Myocyte (in vitro differentiated cells): ENCODE measurements at regions not wholly inside any gene's neighbourhood (a gene's known extent, or its start where the extent isn't known, plus 50 kb on each side); places are given as distances from the start of the nearest gene placed in this dataset.
"Not testable (repeated sequence)": the region's sequence is repeated elsewhere in the genome, so short reads cannot be mapped to it uniquely, and the experiment has no call there.

Experiments used
- DNase-seq: peaks from one replicate; pipeline ENCODE4 v3.0.0-alpha.2; 2012; ENCODE audit warnings: low read depth

DNA sequence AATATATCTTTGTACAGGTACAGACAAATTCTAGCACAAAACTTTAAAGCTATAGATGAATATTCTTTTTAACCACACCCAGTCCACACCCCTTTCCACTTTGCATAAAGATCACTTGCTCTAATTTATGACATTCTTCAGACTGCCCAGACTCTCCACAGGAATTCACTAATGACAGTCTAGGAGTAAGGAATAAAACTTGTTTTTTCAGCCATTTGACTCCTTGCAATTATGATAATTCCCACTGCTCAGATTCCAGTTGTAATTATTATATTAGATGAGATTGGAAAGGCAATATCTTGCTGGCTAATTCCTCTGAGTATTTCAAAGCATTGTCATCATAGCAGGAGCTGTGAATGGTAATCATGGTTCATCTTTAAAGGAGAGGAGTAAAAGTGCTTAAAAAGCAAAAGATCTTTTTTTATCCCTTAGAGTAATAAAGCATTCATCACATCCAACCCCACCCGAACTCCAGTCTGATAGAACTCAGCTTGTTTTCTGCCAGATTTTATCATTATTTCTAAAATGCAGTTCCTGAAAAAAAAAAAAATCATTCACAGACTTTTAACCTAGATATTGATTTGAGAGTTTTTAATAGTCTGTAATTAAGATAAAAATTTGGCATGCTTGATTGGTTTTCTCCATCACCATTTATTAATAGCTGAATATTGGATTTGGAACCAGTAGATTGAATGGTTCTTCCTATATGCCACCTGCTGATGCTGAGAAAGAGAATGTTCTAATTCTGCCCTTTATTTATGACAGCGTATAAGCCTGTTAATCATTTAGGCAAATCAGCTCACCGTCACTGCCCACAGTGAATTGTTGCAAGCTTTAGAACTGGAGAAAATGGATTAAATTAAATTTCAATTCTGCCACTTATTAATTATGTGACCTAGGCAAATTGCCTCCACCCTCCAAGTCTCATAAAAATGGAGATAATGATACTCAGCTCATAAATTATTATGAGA is 93.9 kb upstream of the RASSF8 start:
- no peak for DNase-seq

DNA sequence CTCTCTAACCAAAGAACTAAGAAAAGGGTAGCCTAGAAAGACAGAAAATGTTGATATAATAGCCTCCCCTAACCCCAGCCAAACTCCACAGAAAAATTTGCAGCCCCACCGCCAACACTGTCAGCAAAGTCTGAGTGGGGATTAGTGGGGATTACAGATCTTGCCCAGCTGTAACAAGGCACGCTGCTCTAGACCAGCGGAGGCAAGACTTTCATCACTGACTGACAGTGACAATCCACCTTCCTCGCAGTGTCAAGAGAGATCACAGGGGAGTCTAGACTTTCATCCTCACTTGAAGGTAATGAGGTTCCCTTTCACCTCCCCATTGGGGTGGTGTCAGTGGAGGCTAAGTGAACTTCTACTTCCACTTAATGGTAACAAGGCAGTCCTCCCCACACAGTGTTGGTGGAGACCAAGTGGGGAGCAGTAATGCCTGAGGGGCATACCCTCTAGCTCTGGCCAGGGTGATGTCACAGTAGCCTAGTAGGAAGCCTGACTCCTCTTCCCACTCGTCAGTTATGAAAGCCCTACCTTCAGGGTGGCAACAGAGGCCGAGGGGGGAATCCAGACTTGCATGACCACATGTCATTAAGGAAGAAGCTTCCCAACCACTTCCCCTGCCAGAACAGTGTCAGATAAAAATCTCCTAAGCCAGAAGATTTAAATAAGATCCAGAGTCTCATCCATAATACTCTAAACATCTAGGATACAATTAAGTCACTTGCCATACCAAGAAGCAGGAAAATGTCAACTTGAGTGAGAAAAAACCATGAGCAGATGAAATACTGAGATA is 91.7 kb upstream of the RASSF8 start:
- DNase-seq = no peak

DNA sequence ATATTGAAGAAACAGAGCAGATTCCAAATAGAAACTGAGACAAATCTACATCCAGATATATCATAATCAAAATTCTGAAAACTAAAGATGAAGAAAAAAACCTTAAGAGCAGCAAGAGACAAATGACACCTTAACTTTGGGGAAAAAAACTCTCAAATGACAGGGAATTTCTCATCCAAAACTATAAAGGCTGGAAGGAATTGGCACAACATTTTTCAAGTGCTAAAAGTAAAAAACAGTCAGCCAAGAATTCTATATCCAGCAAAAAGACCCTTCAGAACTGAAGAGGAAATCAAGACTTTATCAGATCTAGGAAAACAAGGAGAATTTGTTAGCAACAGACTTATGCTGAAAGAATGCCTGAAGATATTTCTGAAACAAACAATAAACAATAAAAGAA is 90.3 kb upstream of the RASSF8 start:
- no peak for DNase-seq

DNA sequence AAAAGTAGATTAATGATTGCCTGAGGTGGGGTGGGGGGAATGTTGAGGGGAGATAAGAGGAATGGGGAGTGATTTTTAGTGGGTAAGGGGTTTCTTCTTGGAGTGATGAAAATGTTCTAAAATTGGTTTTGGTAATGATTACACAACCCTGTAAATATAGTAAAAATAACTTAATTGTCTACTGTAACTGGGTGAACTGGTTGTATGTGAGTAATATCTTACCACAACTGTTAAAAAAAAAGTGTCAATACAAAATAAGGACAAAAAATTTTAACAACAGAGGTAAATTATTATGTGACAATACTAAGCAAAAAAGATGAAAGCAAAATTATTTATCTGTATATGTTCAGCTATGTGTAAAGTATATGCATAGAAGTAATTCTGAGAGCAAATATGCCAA is 86.3 kb upstream of the RASSF8 start:
- DNase-seq = no peak

DNA sequence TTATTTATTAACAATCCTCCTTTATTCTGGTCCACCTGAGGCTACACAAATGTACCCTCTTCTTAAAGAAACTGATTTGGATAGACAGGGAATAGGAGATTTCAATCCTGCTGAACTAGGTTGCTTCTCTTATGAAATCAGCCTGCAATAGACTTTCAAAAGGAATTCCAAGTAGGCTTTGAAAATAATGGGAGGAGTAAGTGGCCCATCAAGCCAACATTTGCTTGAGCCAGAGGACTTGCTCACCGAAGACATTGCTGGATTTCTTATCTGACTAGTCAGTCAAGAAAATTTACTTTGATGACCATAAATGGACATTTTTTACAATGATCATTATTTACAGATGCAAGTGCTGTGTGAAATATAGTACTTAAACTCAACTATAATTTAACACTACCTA is 82.8 kb upstream of the RASSF8 start:
- no peak for DNase-seq

DNA sequence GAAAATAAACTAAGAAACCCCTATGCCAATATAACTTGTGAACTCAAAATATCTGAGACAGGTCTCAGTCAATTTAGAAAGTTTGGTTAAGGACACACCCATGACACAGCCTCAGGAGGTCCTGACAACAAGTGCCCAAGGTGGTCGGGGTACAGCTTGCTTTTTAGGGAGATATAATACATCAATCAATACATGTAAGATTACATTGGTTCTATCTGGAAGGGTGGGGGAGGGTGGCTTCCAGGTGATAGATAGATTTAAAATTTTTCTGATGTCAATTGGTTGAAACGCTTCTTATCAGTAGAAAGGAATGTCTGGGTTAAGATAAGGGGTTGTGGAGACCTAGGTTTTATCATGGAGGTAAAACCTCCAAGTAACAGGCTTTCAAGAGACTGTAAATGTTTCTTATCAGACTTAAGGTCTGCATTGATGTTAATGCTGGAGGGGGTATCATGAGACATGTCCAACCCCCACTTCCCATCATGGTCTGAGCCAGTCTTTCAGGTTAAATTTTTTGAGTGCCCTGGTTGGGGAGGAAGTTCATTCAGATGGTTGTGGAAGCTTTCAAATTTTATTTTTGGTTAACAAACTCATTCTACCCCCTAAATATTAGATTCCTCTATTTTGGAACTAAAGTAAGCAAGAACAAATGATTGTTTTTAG is 82.0 kb upstream of the RASSF8 start:
- DNase-seq = no peak

DNA sequence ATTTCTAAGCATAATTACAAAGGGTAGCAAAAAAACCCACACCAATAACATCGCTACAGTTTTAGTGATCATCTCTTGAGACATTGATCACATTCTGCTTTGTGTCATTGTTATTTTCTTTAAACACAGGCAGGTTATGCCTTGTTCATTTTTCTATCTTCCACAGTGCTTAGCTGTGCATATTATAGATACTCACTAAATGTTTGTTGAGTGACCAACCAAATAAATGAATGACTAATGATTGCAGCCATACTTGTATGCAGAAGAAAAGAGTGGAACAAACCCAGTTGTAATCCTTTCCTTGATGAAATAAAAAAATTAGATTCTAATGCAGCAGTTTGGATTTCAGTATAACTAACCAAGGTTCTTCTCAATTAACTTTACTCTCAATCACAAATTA is 81.0 kb upstream of the RASSF8 start:
- DNase-seq = no peak

DNA sequence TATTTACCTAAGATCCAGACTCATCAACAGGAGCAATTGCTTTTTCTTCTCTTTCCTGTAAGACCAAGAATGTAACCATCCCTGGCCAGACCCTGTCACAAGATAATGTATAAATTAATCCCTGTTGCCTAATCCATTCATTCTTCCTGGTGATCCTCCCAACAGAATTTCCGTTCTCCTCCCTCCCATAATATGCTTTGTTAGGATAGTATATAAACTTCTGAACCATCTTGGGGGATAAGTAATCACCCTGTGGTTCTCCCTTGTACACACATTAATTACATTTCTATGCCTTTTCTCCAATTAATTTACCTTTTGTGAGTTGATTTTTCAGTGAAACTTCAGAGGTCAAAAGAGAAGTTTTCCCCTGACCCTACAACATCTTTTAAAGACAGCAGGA is 76.2 kb upstream of the RASSF8 start:
- DNase-seq = no peak

DNA sequence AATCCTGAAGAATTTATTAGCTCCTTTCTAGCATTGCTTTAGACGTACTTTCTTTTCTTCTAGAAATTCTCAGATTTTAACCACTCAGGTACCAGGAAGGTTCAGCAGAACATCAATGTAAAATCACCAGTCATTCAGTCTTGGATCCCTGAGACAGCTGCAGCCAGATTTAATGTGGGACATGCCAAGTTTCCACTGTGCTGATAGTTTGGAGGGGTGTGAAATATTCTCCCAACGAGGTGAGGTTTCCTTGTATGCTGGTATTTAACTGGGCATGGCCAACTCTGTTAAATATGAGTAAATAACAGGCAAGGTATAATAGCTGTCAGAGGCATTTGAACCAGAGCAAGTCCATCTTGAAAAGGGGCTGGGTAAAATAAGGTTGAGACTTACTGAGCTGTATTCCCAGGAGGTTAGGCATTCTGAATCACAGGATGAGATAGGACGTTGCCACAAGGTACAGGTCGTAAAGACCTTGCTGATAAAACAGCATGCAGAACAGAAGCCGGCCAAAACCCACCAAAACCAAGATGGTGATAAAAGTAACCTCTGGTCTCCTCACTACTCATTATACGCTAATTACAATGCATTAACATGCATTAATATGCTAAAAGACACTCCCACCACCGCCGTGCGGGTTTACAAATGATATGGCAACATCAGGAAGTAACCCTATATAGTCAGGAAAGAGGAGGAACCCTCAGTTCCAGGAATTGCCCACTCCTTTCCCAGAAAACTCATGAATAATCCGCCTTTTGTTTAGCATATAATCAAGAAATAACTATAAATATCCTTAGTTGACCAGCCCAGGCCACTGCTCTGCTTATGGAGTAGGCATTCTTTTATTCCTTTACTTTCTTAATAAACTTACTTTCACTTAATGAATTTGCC is 75.2 kb upstream of the RASSF8 start:
- no peak for DNase-seq

DNA sequence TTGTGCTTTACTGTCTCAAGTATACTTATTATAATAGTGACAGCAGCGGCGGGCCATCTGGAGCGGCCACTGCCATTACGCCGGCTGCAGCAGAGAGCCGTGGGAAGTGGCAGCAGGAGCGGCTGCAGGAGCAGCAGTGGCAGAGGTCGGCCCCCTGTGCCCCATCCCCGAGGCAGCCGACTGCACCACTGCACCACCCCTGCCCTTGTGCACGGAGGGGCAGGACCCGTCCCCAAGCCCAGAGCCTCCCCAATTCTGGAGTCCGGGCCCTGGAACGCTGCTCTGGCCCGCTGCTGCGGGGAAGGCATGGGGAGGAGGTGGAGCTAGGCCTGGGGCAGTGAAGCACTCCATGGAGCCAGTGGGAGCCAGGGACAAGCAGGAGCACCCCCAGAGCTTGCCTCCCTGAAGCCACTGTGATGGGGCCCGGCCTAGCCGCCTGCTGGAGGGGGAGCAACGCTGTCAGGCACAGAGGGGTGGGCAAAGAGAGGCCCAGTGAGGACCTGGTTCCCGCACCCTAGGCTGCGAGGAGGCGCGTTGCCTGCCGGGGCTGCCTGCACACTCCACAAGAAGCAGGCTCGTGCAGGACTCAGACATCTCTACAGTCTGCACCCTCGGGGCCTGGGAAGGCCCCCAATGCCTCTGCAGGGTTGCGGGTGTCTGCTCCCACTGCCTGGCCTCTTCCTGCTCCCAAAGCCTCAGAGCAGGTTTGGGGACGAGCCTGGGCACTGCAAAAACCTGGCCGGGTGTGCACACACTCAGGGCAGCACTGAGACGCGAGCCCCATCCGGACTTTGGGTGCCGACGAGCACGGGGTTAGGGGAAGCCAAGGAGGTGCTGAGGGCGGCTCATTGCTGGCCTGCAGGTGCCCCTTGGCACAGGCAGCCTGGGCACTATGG is 74.2 kb upstream of the RASSF8 start:
- no peak for DNase-seq

DNA sequence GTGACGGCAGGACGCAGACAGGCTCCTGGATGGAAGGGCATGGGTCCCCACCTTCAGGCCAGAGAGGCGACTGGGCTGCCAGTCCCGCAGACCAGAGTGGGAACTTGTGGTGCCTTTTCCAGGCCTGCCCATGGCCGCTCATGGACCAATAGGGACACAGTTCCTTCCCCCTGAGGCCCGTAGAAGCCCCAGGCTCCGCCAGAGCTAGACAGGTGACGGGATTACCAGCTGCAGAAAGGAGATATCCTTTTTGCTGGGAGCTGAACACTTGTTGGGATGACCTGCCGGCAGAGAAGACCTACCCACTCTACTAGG is 73.6 kb upstream of the RASSF8 start:
- DNase-seq = no peak

DNA sequence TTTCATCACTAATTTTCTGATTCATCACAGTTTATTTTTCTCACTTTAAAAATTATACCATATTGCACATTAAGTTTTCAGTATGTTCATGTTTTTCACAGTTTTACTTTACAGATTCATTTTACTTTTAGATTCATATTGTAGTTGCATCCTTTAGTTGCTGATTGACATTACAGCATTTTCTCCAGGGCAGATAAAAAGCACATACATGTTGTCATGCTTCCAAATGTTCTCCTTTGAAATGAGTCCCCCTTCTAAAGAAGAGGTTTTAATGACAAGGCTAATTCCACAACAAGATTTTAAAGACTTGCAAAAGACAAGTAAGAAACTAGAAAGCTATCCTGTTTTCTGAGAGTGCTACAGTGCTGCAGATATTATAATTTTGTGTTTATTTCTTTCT is 72.1 kb upstream of the RASSF8 start:
- DNase-seq = no peak

DNA sequence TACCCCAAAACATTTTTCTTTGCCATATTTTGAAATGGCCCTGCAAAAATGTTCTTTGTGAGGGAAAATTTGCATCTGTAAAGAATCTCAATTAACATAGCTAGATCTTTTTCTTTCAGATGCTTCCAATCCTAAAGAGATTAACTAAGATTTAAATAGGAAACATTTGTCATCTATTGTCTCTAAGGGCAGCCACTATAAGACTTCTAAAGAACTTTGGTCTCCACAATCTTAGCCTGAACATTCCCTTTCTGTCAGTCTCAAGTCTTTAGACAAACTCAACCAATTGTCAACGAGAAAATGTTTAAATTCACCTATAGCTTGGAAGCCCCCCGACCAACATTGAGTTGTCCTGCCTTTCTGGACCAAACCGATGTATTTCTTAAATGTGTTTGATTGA is 71.1 kb upstream of the RASSF8 start:
- no peak for DNase-seq

DNA sequence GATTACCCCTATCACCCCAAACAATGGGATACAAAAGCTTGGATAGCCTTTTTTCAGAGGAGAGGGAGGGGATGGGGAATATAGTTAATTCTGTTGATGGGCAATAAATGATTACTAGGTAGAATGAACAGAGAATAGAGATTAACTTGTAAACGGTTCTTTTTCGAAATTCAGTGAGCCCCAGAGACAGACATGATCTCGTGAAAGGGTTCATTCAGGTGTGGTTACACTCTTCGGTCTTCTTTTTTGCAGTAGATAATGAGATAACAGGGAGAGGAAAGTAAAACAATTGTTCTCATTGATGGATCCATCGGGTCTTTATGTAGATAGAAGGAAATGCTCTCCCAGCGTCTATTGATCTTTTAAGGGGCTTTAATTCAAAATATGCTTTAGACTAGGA is 69.3 kb upstream of the RASSF8 start:
- DNase-seq = no peak

DNA sequence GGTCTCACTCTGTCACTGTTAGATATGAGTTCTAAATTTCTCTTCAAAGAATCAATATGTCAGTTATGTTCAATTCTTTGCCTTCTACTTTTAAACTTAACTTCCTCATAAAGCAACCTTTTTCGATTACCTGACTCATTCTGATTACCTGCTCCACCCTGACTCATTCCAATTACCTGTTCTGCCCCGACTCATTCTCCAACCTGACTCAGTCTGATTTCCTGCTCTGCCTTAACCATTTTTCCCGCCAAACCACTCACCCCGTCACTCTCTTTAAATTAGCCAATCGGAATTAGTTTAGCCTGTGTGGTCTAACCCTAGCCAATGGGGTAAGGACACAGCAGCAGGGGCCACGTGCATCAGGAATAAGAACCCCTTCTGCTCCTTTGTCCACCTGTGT is 67.4 kb upstream of the RASSF8 start:
- not testable (repeated sequence) for DNase-seq

DNA sequence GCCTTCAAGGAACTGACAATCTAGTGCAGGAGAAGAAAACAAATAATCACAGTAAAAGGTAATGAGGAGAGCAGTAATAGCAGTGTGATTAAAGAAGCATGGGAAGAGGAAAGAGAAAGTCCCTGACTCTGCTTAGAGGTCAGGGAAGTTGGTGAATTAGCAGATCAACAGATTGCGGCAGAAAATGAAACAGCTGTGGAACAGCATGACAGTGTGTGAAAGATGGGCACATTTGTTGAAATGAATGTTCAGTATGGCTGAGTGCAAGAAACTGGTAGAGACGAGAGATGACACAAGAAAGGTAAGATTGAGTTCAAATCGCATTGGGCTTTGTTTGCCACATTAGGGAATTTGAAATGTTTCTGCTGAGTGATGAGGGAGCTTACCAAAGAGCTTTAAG is 63.7 kb upstream of the RASSF8 start:
- peak; percentile 35 for DNase-seq

DNA sequence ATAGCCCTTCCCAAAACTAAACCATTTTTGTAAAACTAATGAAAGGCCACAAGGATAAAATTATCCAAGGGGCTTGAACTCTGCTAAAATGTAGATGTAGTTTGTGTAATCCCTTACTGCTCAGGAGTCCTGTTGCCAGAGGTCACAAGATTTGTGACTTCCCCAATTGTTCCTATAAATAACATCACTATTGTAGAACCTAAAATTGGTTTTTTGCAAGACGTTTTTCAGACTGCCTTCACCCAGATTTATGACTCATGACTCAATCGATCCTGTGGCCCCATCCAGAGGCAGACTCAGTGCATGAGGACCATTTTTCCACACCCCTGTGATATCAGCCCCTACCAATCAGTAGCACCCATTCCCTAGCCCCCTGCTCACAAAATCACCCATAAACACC is 61.5 kb upstream of the RASSF8 start:
- no peak for DNase-seq

DNA sequence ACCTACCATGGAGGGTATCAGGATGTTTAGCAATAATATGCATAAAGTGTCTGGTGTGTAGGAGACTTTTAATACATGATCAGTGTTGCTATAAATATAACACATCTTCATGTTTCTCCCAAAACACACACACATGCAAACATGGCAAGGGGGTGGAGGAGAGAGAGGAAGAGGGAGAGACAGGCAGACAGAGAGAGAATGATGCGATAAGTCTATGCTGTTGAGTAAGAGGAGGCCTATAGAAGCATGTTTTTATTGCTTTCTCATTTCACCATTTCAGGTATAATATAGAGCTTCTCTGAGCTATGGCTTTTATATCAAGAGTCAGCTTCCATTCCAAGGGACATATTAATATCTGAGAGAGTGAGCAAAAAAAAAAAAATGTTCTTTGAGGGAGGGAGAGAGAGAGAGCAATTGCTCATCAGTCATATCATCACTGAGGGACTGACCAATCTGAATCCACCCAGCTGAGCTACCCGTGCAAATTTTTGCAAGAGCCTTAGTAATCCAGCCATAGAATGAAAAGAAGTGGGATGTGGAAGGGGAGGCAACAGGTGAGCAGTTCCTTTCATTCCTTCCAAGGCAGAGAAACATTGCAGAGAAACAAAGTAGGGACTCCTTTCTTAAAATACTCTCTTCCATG is 54.8 kb upstream of the RASSF8 start:
- DNase-seq = no peak

DNA sequence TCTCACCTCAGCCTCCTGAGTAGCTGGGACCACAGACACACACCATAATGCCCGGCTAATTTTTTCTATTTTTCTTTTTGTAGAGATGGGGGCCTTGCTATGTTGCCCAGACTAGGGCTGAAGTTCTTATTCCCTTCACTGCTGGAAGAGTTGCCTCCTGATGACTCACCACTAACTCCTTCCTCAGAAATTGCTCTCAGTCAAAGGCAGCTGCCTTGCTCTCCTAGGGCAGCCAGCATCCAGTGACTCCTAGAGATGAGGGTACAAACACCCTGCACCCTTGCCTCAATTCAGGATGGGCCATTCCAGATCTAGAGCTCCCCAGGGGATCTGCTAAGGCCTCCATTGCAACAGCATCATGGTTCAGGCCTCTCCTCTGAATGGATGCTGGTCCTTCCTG is 54.0 kb upstream of the RASSF8 start:
- peak; percentile 8 for DNase-seq
